Gastrocnemius medialis (tissue), 4 donors: ENCODE measurements at regions not wholly inside any gene's neighbourhood (a gene's known extent, or its start where the extent isn't known, plus 50 kb on each side); places are given as distances from the start of the nearest gene placed in this dataset.

Experiments
- CTCF ChIP-seq, 5 experiments: fragments of 450-650 bp in 3 of 5; fragments of 200-600 bp in 2 of 5; sonication (generic) in 2 of 5; IDR thresholded peaks in 4 of 5; conservative IDR thresholded peaks in 1 of 5; 1 replicate in 4 of 5; 2 replicates in 1 of 5; pipeline ENCODE4 v1.5.1; 2016 to 2019; ENCODE audit warnings: antibody characterized with exemption in 5 of 5, mild to moderate bottlenecking in 3 of 5, moderate library complexity in 3 of 5
- POLR2A ChIP-seq, 2 donors: fragments of 450-650 bp; IDR thresholded peaks; one replicate each; pipeline ENCODE4 v1.6.1; 2017; ENCODE audit warnings: antibody characterized with exemption in 2 of 2, mild to moderate bottlenecking in 2 of 2, moderate library complexity in 2 of 2

- TF ChIP-seq POLR2A (IDR thresholded peaks at IDR 0.05): no peak
- TF ChIP-seq CTCF (IDR thresholded peaks at IDR 0.05 in 4 of 5, conservative IDR thresholded peaks at IDR 0.05 in 1 of 5): no peak
Observed at GRCh38 chr1:186541003-186541402, 80.1 kb upstream of the PDC start.
